SK-N-DZ (cell line): ENCODE measurements at regions not wholly inside any gene's neighbourhood (a gene's known extent, or its start where the extent isn't known, plus 50 kb on each side); places are given as distances from the start of the nearest gene placed in this dataset.

Experiments
- DNase-seq: peaks from one replicate; pipeline ENCODE4 v3.0.0-alpha.2; 2015; ENCODE audit warnings: low spot score

- DNase-seq, result no peak
Measured at GRCh38 chr5:3393920-3394597, 201.6 kb upstream of the IRX1 start.

DNA sequence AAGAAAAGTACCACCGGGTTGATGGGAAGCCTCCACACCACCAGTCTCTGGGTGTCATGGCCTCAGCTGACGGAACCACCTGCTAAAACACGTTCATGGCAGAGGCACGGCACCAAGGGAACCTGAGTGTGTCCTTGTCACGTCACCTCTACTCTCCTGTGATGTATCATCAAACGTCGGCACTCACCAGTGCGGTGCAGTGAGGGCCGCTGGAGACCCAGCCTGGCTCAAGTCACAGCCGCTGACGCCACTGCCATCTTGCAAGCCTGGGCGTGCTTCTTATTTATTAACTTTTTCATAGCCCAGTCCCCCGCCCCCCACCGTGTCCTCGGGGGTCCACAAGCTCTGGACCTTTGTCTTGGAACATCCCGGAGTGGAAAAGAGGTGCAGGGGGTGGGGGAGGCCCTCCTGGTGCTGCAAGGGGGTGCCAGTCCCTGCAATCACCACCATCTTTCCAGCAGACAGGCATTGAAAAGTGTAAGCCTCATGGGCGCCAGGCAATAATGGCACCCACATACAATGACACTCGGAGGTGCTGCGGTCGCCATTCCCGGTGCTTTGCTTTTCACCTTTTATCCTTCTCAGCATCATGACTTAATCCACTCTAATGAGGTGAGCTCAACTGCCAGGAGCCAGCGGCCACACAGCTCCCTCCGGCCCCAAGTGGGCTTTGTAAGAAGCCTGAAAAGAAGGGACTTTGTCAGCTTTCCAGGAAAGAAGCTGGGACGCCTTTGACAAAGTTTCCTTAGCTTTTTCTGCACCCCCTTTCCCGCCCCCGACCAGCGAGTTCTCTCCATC is 202.3 kb upstream of the IRX1 start:
- DNase-seq, result no peak

DNA sequence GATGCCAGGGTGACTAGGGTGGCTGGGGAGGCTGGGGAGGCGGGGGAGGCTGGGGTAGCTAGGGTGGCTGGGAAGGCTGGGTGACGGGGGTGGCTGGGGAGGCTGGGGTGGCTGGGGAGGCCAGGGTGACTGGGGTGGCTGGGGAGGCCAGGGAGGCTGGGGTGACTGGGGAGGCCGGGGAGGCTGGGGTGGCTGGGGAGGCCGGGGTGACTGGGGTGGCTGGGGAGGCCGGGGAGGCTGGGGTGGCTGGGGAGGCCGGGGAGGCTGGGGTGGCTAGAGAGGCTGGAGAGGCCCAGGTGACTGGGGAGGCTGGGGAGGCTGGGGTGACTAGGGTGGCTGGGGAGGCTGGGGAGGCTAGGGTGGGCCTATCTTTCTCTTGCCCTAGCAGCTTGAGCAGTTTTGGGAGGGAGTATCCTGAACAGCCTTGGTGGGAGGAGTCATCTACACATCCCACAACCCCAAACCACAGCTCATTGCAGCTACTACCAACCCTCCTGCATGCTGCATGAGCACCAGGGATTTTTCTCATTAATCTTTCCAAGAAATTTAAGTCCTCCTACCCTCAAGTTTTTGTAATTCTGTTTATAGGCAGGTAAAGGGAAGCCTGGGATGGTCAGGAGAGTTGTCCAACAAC is 203.2 kb upstream of the IRX1 start:
- DNase-seq, result no peak

- DNase-seq, result no peak
Measured at GRCh38 chr5:3391210-3391609, 204.4 kb upstream of the IRX1 start.

GRCh38 chr5:3389471-3390026 is 206.1 kb upstream of the IRX1 start:
- no peak for DNase-seq

- DNase-seq, result no peak
Measured at GRCh38 chr5:3386637-3387036, 209.0 kb upstream of the IRX1 start.

- no peak for DNase-seq
Measured at GRCh38 chr5:3385991-3386519, 209.6 kb upstream of the IRX1 start.

DNA sequence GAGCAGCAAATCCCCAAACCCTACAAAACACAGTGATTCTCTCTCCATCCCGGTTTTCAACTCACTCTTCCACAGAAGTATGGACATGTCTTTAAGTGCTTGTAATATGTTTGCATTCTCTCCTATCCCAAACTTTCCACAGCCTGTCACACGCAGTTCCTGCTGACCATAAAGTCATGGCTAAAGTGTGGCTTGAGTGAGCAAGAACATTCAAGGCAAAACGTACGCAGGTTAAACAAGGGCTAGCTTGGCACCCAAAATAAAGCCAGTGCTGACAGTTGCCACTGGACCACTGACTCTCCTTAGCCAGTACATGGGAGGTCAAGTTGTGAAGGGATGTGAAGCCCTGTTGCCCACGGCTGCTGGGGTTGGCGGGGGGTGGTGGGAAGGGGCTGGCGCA is 211.1 kb upstream of the IRX1 start:
- no peak for DNase-seq

- no peak for DNase-seq
Measured at GRCh38 chr5:3382782-3383181, 212.8 kb upstream of the IRX1 start.

DNA sequence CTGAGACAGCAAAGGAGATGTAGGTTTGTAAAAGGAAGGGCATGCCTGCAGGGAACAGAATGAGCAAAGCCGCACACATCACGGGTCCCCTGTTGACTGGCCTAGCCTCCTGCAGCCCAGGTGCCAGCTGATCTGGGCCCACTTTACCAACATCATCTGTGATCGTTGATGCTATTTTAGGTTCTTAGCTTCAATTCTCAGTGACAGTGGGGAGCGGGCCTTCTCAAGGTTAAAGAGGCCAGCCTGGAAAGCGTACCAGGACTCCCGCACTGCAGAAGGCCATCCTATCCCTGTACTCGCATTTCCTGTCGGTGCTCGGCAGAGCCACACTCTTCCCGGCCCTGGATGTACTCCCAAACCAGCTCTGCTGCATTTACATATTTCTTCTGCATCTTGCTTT is 213.5 kb upstream of the IRX1 start:
- DNase-seq, result no peak

GRCh38 chr5:3381206-3381825 is 214.3 kb upstream of the IRX1 start:
- DNase-seq, result no peak

GRCh38 chr5:3380689-3381088 is 214.9 kb upstream of the IRX1 start:
- DNase-seq, result no peak

DNA sequence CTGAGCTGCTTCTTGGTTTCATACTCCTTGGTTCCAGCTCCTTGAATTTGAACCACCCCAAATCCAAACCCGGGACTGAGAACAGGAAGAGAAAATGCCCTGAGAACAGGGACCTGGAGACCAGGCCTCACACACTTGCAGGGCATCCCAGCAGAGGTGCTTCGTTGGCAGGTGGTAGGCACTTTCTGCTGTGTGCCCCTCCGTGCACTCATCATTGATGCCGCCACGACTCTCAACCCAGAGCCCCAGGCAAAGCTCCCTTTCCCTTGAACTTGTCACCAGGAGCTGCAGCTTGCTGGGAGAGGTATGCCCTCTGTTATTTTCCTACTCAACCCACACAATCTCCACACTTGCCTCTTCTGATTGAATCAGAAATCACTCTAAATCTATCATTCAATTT is 217.8 kb upstream of the IRX1 start:
- no peak for DNase-seq

GRCh38 chr5:3377176-3377575 is 218.5 kb upstream of the IRX1 start:
- no peak for DNase-seq

DNA sequence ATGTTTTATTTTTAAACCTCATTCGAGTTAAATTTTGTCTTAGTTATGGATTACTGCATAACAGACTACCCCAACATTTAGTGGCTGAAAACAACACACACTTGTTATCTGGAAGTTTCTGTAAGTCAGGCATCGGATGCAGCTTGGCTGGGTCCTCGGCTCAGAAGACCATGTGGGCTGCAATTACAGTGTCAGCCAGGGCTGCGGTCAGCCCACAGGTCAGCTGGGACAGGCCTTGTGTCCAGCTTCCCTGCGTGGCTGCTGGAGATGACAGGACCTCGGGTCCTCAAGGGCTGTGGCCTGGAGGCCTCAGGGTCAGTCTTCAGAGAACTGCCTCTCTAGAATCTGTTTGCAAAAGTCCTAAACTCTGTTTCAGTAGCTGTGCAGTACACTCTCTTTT is 219.0 kb upstream of the IRX1 start:
- no peak for DNase-seq

- no peak for DNase-seq
Measured at GRCh38 chr5:3375586-3376311, 219.9 kb upstream of the IRX1 start.

DNA sequence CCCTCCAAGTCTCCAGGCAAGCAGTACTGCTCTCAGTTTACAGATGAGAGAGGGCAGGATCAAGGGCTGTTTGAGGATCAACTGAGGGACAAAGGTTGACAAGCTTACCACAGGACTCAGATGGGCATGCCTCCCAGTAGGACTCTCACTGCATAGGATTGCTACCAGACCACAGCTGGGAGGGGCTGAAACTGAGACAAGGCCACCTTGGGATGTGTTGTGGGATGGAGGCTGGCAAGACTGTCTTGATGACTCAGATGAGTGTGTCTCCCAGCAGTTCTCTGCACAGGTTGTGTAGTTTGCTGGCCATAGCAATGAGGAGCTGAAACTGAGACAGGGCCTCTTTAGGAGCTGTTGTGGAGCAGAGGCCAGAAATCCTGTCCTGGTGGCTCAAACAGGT is 222.2 kb upstream of the IRX1 start:
- DNase-seq, result no peak

DNA sequence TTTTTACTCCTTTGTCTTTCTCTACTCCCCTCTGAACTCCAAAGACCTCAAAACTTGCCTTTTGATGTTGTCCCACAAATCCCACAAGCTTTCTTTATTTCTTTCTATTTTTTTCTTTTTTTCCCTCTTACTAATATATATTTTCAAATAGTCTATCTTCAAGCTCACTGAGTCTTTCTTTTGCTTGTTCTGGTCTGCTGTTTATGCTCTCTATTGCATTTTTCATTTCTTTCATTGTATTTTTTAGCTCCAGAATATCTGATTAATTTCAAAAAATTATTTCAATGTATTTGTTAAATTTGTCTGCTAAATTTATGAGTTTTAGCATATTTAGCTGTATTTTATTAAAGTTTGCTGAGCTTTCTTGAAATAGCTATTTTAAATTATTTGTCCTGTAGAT is 223.3 kb upstream of the IRX1 start:
- DNase-seq, result no peak

GRCh38 chr5:3365501-3366215 is 230.0 kb upstream of the IRX1 start:
- DNase-seq, result no peak

DNA sequence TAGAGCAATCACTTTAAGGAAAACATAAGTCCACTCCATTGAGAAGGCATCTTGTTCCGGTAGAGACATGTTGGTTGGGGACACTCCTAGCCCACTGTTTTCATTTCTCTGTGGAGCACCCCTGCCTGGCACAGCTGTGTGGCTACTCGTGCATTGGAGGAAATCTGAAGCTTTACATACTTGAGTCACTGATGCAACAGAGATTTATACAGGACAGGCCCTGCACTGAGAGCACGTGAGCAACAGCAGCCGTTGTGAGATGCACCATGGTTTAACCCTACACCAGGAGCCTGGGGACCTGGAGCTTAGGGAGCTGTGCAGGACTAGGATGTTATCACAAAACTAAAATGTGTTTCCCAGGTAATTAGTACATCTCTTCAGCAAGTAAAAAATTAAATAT is 230.7 kb upstream of the IRX1 start:
- DNase-seq, result no peak

- no peak for DNase-seq
Measured at GRCh38 chr5:3364433-3364832, 231.2 kb upstream of the IRX1 start.
